H9 (cell line): ENCODE measurements at regions not wholly inside any gene's neighbourhood (a gene's known extent, or its start where the extent isn't known, plus 50 kb on each side); places are given as distances from the start of the nearest gene placed in this dataset.

Experiments
- DNase-seq: peaks from one replicate; pipeline ENCODE4 v3.0.0-alpha.2; 2017
- H2AFZ ChIP-seq: one replicate; pipeline ENCODE4 v1.6.1; 2013; ENCODE audit warnings: mild to moderate bottlenecking, low read length, control low read depth, moderate library complexity
- H2AK5ac ChIP-seq: 2 replicates; pipeline ENCODE4 v1.6.1; 2013; ENCODE audit warnings: low read length, control low read depth, mixed read lengths; ENCODE audit not compliant: insufficient read length
- H2BK120ac ChIP-seq: one replicate; pipeline ENCODE4 v1.6.1; 2013; ENCODE audit warnings: low read depth, mild to moderate bottlenecking, low read length, control low read depth, inconsistent platforms; ENCODE audit not compliant: poor library complexity, severe bottlenecking
- H2BK12ac ChIP-seq: 2 replicates; pipeline ENCODE4 v1.6.1; 2013; ENCODE audit warnings: low read length, control low read depth, mixed read lengths, low read depth; ENCODE audit not compliant: insufficient read length
- H2BK15ac ChIP-seq: 2 replicates; pipeline ENCODE4 v1.6.1; 2013; ENCODE audit warnings: low read depth, low read length, control low read depth
- H2BK20ac ChIP-seq: one replicate; pipeline ENCODE4 v1.6.1; 2013; ENCODE audit warnings: low read depth, mild to moderate bottlenecking, low read length, control low read depth, inconsistent platforms; ENCODE audit not compliant: poor library complexity, severe bottlenecking
- H2BK5ac ChIP-seq: 2 replicates; pipeline ENCODE4 v1.6.1; 2013; ENCODE audit warnings: low read length, control low read depth, mixed read lengths; ENCODE audit not compliant: insufficient read length
- H3K14ac ChIP-seq: 2 replicates; pipeline ENCODE4 v1.6.1; 2013; ENCODE audit warnings: low read length, control low read depth; ENCODE audit not compliant: insufficient read depth
- H3K18ac ChIP-seq: 2 replicates; pipeline ENCODE4 v1.6.1; 2013; ENCODE audit warnings: low read depth, mild to moderate bottlenecking, mixed read lengths, low read length, control low read depth; ENCODE audit not compliant: insufficient read length
- H3K23ac ChIP-seq: 2 replicates; pipeline ENCODE4 v1.6.1; 2013; ENCODE audit warnings: low read length, control low read depth, mixed read lengths, low read depth; ENCODE audit not compliant: insufficient read length
- H3K23me2 ChIP-seq: 2 replicates; pipeline ENCODE4 v1.6.1; 2013; ENCODE audit warnings: low read depth, mild to moderate bottlenecking, mixed read lengths, low read length, control low read depth; ENCODE audit not compliant: insufficient read length, poor library complexity, severe bottlenecking
- H3K27ac ChIP-seq: 2 replicates; pipeline ENCODE4 v1.5.1; 2013; ENCODE audit warnings: low read length, control low read depth, mixed read lengths, low read depth; ENCODE audit not compliant: insufficient read length
- H3K27me3 ChIP-seq: 2 replicates; pipeline ENCODE4 v1.6.1; 2013; ENCODE audit warnings: low read length, control low read depth, inconsistent platforms; ENCODE audit not compliant: insufficient read depth
- H3K4ac ChIP-seq: 2 replicates; pipeline ENCODE4 v1.6.1; 2013; ENCODE audit warnings: low read depth, mild to moderate bottlenecking, control low read depth, inconsistent platforms, low read length, moderate library complexity
- H3K4me1 ChIP-seq: 2 replicates; pipeline ENCODE4 v1.6.1; 2013; ENCODE audit warnings: low read length, control low read depth, inconsistent platforms; ENCODE audit not compliant: insufficient read depth
- H3K4me2 ChIP-seq: 2 replicates; pipeline ENCODE4 v1.6.1; 2013; ENCODE audit warnings: low read length, control low read depth, mixed read lengths; ENCODE audit not compliant: insufficient read length, insufficient read depth
- H3K56ac ChIP-seq: 2 replicates; pipeline ENCODE4 v1.6.1; 2013; ENCODE audit warnings: low read depth, mild to moderate bottlenecking, mixed read lengths, low read length, control low read depth; ENCODE audit not compliant: insufficient read length
- H3K79me1 ChIP-seq: 2 replicates; pipeline ENCODE4 v1.6.1; 2013; ENCODE audit warnings: low read depth, mild to moderate bottlenecking, moderate library complexity, low read length, control low read depth, inconsistent platforms; ENCODE audit not compliant: insufficient read depth, poor library complexity, severe bottlenecking
- H3K79me2 ChIP-seq: 2 replicates; pipeline ENCODE4 v1.6.1; 2013; ENCODE audit warnings: low read length, control low read depth, inconsistent platforms; ENCODE audit not compliant: insufficient read depth
- H3K9ac ChIP-seq: 2 replicates; pipeline ENCODE4 v1.6.1; 2013; ENCODE audit warnings: low read length, control low read depth, mixed read lengths; ENCODE audit not compliant: insufficient read length; ENCODE audit errors: extremely low read depth
- H3K9me3 ChIP-seq: one replicate; pipeline ENCODE4 v1.6.1; 2013; ENCODE audit warnings: low read depth, low read length, inconsistent platforms; ENCODE audit not compliant: control insufficient read depth
- H3T11ph ChIP-seq: one replicate; pipeline ENCODE4 v1.6.1; 2013; ENCODE audit warnings: mild to moderate bottlenecking, low read length, control low read depth, inconsistent platforms
- H4K20me1 ChIP-seq: one replicate; pipeline ENCODE4 v1.6.1; 2013; ENCODE audit not compliant: control insufficient read depth, insufficient read length, insufficient read depth
- H4K5ac ChIP-seq: 2 replicates; pipeline ENCODE4 v1.6.1; 2013; ENCODE audit warnings: low read depth, mild to moderate bottlenecking, mixed read lengths, low read length, control low read depth; ENCODE audit not compliant: insufficient read length
- H4K8ac ChIP-seq: replicated peaks from 2 replicates; pipeline ENCODE4 v1.6.1; 2013; ENCODE audit warnings: low read length, control low read depth, mixed read lengths, low read depth; ENCODE audit not compliant: insufficient read length
- H4K91ac ChIP-seq: 2 replicates; pipeline ENCODE4 v1.6.1; 2013; ENCODE audit warnings: low read depth, mild to moderate bottlenecking, moderate library complexity, mixed read lengths, low read length, control low read depth; ENCODE audit not compliant: insufficient read length
- H3K27ac Mint-ChIP-seq, 3 experiments: 2 replicates in 2 of 3; 3 replicates in 1 of 3; pipeline ENCODE4 v1.8.0; 2020 to 2021; ENCODE audit warnings: mixed read lengths in 3 of 3, mild to moderate bottlenecking in 1 of 3, moderate library complexity in 1 of 3
- H3K27me3 Mint-ChIP-seq: 2 replicates; pipeline ENCODE4 v1.8.0; 2021; ENCODE audit warnings: low read depth, mild to moderate bottlenecking, moderate library complexity, mixed read lengths
- H3K36me3 Mint-ChIP-seq, 3 experiments: 2 replicates in 2 of 3; 3 replicates in 1 of 3; pipeline ENCODE4 v1.8.0; 2020 to 2021; ENCODE audit warnings: low read depth in 3 of 3, mixed read lengths in 3 of 3; ENCODE audit not compliant: insufficient read depth in 1 of 3
- H3K4me1 Mint-ChIP-seq, 2 experiments: 2 replicates each; pipeline ENCODE4 v1.8.0; 2020; ENCODE audit warnings: mixed read lengths in 2 of 2
- H3K4me3 Mint-ChIP-seq, 2 experiments: 2 replicates in 1 of 2; 3 replicates in 1 of 2; pipeline ENCODE4 v1.8.0; 2020 to 2021; ENCODE audit warnings: mild to moderate bottlenecking in 2 of 2, mixed read lengths in 2 of 2, moderate library complexity in 1 of 2
- H3K9me3 Mint-ChIP-seq, 2 experiments: 2 replicates in 1 of 2; 3 replicates in 1 of 2; pipeline ENCODE4 v1.8.0; 2020; ENCODE audit warnings: mild to moderate bottlenecking in 2 of 2, mixed read lengths in 2 of 2, moderate library complexity in 1 of 2
- CTCF ChIP-seq: fragments of 200-600 bp; sonication (generic); conservative IDR thresholded peaks from 3 replicates; pipeline ENCODE4 v1.8.0; 2021; ENCODE audit warnings: antibody characterized with exemption, mild to moderate bottlenecking
- WGBS: extraction: QIAGEN DNeasy Blood & Tissue Kit; methylation state at CpG from one replicate; pipeline ENCODE4 v1.1.7; 2013; ENCODE audit warnings: missing lambda C conversion rate, low lambda C conversion rate, mixed read lengths; ENCODE audit not compliant: insufficient read length; ENCODE audit errors: extremely low coverage; 5-methylcytosine and 5-hydroxymethylcytosine counted together

GRCh38 chr2:82487354-82487753 lies 1971.7 kb downstream of the SUCLG1 start:
- H2BK20ac ChIP-seq, result no peak overlapping the region
- no peak overlapping the region for H2BK5ac ChIP-seq
- no peak overlapping the region for H2AK5ac ChIP-seq
- H3K36me3 Mint-ChIP-seq, result peaks cover 0 to 5% (median 0%) of the 10 kb centered on the region in 3 experiments; a peak in 1 of 7 replicates
- H4K91ac ChIP-seq, result no peak overlapping the region
- WGBS, result no CpG with 5 or more reads among the region's 3 CpGs
- no peak overlapping the region for H3K4me2 ChIP-seq
- no peak overlapping the region for H3K27ac ChIP-seq
- no peak overlapping the region for H3K23ac ChIP-seq
- no peaks in the 10 kb centered on the region for H3K4me1 Mint-ChIP-seq
- H3K14ac ChIP-seq, result no peak overlapping the region
- no peaks in the 10 kb centered on the region for H3K9me3 ChIP-seq
- H2AFZ ChIP-seq, result no peak overlapping the region
- no peak overlapping the region for H2BK12ac ChIP-seq
- H3K9ac ChIP-seq, result no peak overlapping the region
- no peaks in the 10 kb centered on the region for H4K20me1 ChIP-seq
- no peak overlapping the region for H4K5ac ChIP-seq
- no peak overlapping the region for H2BK120ac ChIP-seq
- no peak for TF ChIP-seq CTCF
- no peak overlapping the region for H3K18ac ChIP-seq
- peaks cover 7 to 8% of the 10 kb centered on the region in 2 experiments; a peak in 4 of 5 replicates for H3K9me3 Mint-ChIP-seq
- no peak overlapping the region for H4K8ac ChIP-seq
- no peaks in the 10 kb centered on the region for H3K79me1 ChIP-seq
- H3K56ac ChIP-seq, result no peak overlapping the region
- no peaks in the 10 kb centered on the region for H3K79me2 ChIP-seq
- H3K27me3 ChIP-seq, result no peaks in the 10 kb centered on the region
- H3K4me1 ChIP-seq, result no peaks in the 10 kb centered on the region
- no peak overlapping the region for H3K4me3 Mint-ChIP-seq
- H3K27me3 Mint-ChIP-seq, result no peaks in the 10 kb centered on the region
- H3K4ac ChIP-seq, result no peak overlapping the region
- no peak overlapping the region for H3K27ac Mint-ChIP-seq
- H3T11ph ChIP-seq, result no peak overlapping the region
- no peak overlapping the region for H2BK15ac ChIP-seq
- no peaks in the 10 kb centered on the region for H3K23me2 ChIP-seq
- DNase-seq, result no peak
